KBM-7 (cell line): ENCODE measurements at regions not wholly inside any gene's neighbourhood (a gene's known extent, or its start where the extent isn't known, plus 50 kb on each side); places are given as distances from the start of the nearest gene placed in this dataset.

Experiments used
- DNase-seq: peaks from one replicate; pipeline ENCODE4 v3.0.0-alpha.2; 2015
- in situ Hi-C: fragments of 300-500 bp; cut with MboI; formaldehyde crosslinking; loops from 2 replicates; pipeline ENCODE4 v1.14.3; 2020; ENCODE audit warnings: low sequenced_read_pairs, low pct_unique_long_range_greater_than_20kb, mixed read lengths

GRCh38 chr20:48171626-48172356 is 386.5 kb upstream of the SULF2 start:
- in situ Hi-C loops: no loop called here
- no peak for DNase-seq

- in situ Hi-C loops: no loop called here
- DNase-seq: no peak
Observed at GRCh38 chr20:48171071-48171470, 385.8 kb upstream of the SULF2 start.

- no peak for DNase-seq
- in situ Hi-C loops: no loop called here
Observed at GRCh38 chr20:48170625-48171024, 385.3 kb upstream of the SULF2 start.

- in situ Hi-C loops: no loop called here
- DNase-seq: no peak
Observed at GRCh38 chr20:48169650-48170225, 384.5 kb upstream of the SULF2 start.

GRCh38 chr20:48166082-48166835 is 381.0 kb upstream of the SULF2 start:
- in situ Hi-C loops: no loop called here
- no peak for DNase-seq

GRCh38 chr20:48165401-48165685 is 380.1 kb upstream of the SULF2 start:
- DNase-seq: no peak
- in situ Hi-C loops: no loop called here

GRCh38 chr20:48164566-48165400 is 379.5 kb upstream of the SULF2 start:
- in situ Hi-C loops: no loop called here
- no peak for DNase-seq

- no peak for DNase-seq
- in situ Hi-C loops: no loop called here
Observed at GRCh38 chr20:48164034-48164433, 378.8 kb upstream of the SULF2 start.

GRCh38 chr20:48163505-48163904 is 378.2 kb upstream of the SULF2 start:
- in situ Hi-C loops: no loop called here
- no peak for DNase-seq

- DNase-seq: no peak
- in situ Hi-C loops: no loop called here
Observed at GRCh38 chr20:48162621-48163020, 377.3 kb upstream of the SULF2 start.

GRCh38 chr20:48159145-48160008 is 374.1 kb upstream of the SULF2 start:
- in situ Hi-C loops: no loop called here
- no peak for DNase-seq

GRCh38 chr20:48158014-48158413 is 372.7 kb upstream of the SULF2 start:
- DNase-seq: no peak
- in situ Hi-C loops: no loop called here

GRCh38 chr20:48156951-48157700 is 371.8 kb upstream of the SULF2 start:
- DNase-seq: no peak
- in situ Hi-C loops: no loop called here

- DNase-seq: no peak
- in situ Hi-C loops: no loop called here
Observed at GRCh38 chr20:48156521-48156920, 371.2 kb upstream of the SULF2 start.

GRCh38 chr20:48155268-48155667 is 370.0 kb upstream of the SULF2 start:
- in situ Hi-C loops: no loop called here
- no peak for DNase-seq

GRCh38 chr20:48154040-48154765 is 368.9 kb upstream of the SULF2 start:
- in situ Hi-C loops: no loop called here
- DNase-seq: no peak

- in situ Hi-C loops: no loop called here
- DNase-seq: no peak
Observed at GRCh38 chr20:48153523-48153922, 368.2 kb upstream of the SULF2 start.

GRCh38 chr20:48153103-48153502 is 367.8 kb upstream of the SULF2 start:
- in situ Hi-C loops: no loop called here
- DNase-seq: no peak
